GM20000 (cell line): ENCODE measurements at regions not wholly inside any gene's neighbourhood (a gene's known extent, or its start where the extent isn't known, plus 50 kb on each side); places are given as distances from the start of the nearest gene placed in this dataset.
"Not testable (repeated sequence)": the region's sequence is repeated elsewhere in the genome, so short reads cannot be mapped to it uniquely, and the experiment has no call there.

ENCODE experiments used
- DNase-seq: peaks from one replicate; pipeline ENCODE4 v3.0.0; 2012; ENCODE audit warnings: low spot score
- CTCF ChIP-seq: IDR thresholded peaks from 2 replicates; pipeline ENCODE4 v1.5.1; 2012; ENCODE audit warnings: mild to moderate bottlenecking, control low read depth; ENCODE audit errors: extremely low read depth, missing control alignments

GRCh38 chr11:98062714-98063113, 958.0 kb upstream of the CNTN5 start:
- no peak for TF ChIP-seq CTCF
- no peak for DNase-seq

GRCh38 chr11:98068251-98068650, 952.5 kb upstream of the CNTN5 start:
- no peak for TF ChIP-seq CTCF
- no peak for DNase-seq

GRCh38 chr11:98069147-98069546, 951.6 kb upstream of the CNTN5 start:
- not testable (repeated sequence) for DNase-seq

- no peak for DNase-seq
- no peak for TF ChIP-seq CTCF
These were observed 950.9 kb upstream of the CNTN5 start for GRCh38 chr11:98069861-98070260.

GRCh38 chr11:98090861-98091505, 929.8 kb upstream of the CNTN5 start:
- DNase-seq: no peak
- TF ChIP-seq CTCF: no peak

- no peak for DNase-seq
- no peak for TF ChIP-seq CTCF
These were observed 921.4 kb upstream of the CNTN5 start for GRCh38 chr11:98099371-98099770.

- no peak for TF ChIP-seq CTCF
- DNase-seq: no peak
These were observed 920.1 kb upstream of the CNTN5 start for GRCh38 chr11:98100689-98101088.

- TF ChIP-seq CTCF: no peak
- DNase-seq: no peak
These were observed 919.4 kb upstream of the CNTN5 start for GRCh38 chr11:98101329-98101728.
